K562 (cell line): ENCODE measurements at regions not wholly inside any gene's neighbourhood (a gene's known extent, or its start where the extent isn't known, plus 50 kb on each side); places are given as distances from the start of the nearest gene placed in this dataset.
A peak's percentile ranks its signal among the peaks of the same experiment; 100 is the strongest.

Experiments
- BRD4 ChIP-seq: fragments of 200-600 bp; sonication (generic); IDR thresholded peaks from 2 replicates; pipeline ENCODE4 v1.6.1; 2017; ENCODE audit warnings: inconsistent platforms
- CTCF ChIP-seq, 3 experiments: IDR thresholded peaks in 2 of 3; conservative IDR thresholded peaks in 1 of 3; 2 replicates each; pipeline ENCODE4 v1.5.1; 2011 to 2012; ENCODE audit warnings: low read length in 3 of 3, mild to moderate bottlenecking in 3 of 3, control low read depth in 2 of 3, improper control_type of control experiment in 1 of 3, inconsistent platforms in 1 of 3, low read depth in 1 of 3, mixed read lengths in 1 of 3, moderate library complexity in 1 of 3; ENCODE audit not compliant: insufficient read depth in 2 of 3
- HINFP ChIP-seq: fragments of 450-650 bp; conservative IDR thresholded peaks from 2 replicates; pipeline ENCODE4 v1.6.1; 2016; ENCODE audit warnings: missing genetic modification characterization, low read depth, mild to moderate bottlenecking, control low read depth, missing compliant biosample characterization
- MYBL2 ChIP-seq, 2 experiments: fragments of 450-650 bp in 1 of 2; sonication (generic) in 1 of 2; formaldehyde crosslinking in 1 of 2; IDR thresholded peaks; 2 replicates each; pipeline versions ENCODE4 v1.6.1 to v1.8.1; 2017 to 2022; ENCODE audit warnings: borderline replicate concordance in 1 of 2, inconsistent platforms in 1 of 2, low read depth in 1 of 2, mild to moderate bottlenecking in 1 of 2, missing genetic modification reagents in 1 of 2, moderate library complexity in 1 of 2
- NCOA1 ChIP-seq: fragments of 450-650 bp; IDR thresholded peaks from 2 replicates; pipeline ENCODE4 v1.6.1; 2016; ENCODE audit warnings: low read depth
- PRPF4 ChIP-seq: fragments of 200-400 bp; formaldehyde crosslinking; IDR thresholded peaks from one replicate; pipeline ENCODE4 v1.6.1; 2017; ENCODE audit warnings: low read length, low read depth, mild to moderate bottlenecking; ENCODE audit not compliant: insufficient read depth, poor library complexity, severe bottlenecking
- RERE ChIP-seq: sonication (generic); formaldehyde crosslinking; IDR thresholded peaks from 2 replicates; pipeline ENCODE4 v1.8.0; 2023; ENCODE audit warnings: missing genetic modification reagents, mild to moderate bottlenecking, borderline replicate concordance
- TCF3 ChIP-seq: sonication (generic); formaldehyde crosslinking; IDR thresholded peaks from 2 replicates; pipeline ENCODE4 v1.4.0; 2020; ENCODE audit warnings: mild to moderate bottlenecking, missing genetic modification reagents
- THAP12 ChIP-seq: fragments of 250-450 bp; sonication (Bioruptor Pico); IDR thresholded peaks from 2 replicates; pipeline ENCODE4 v1.9.0; 2021; ENCODE audit warnings: mild to moderate bottlenecking, inconsistent platforms
- THRAP3 ChIP-seq: fragments of 450-650 bp; IDR thresholded peaks from 2 replicates; pipeline ENCODE4 v1.6.1; 2016; ENCODE audit warnings: mild to moderate bottlenecking, inconsistent platforms, borderline replicate concordance
- USF1 ChIP-seq: sonication (generic); formaldehyde crosslinking; IDR thresholded peaks from 2 replicates; pipeline ENCODE4 v1.9.0; 2022; ENCODE audit warnings: mild to moderate bottlenecking, missing genetic modification reagents
- ZEB2 ChIP-seq: fragments of 450-650 bp; IDR thresholded peaks from 2 replicates; pipeline ENCODE4 v1.6.1; 2016
- ZNF217 ChIP-seq: sonication (generic); formaldehyde crosslinking; IDR thresholded peaks from 2 replicates; pipeline ENCODE4 v1.8.0; 2022; ENCODE audit warnings: mild to moderate bottlenecking, missing genetic modification reagents
- ZSCAN32 ChIP-seq: fragments of 450-650 bp; formaldehyde crosslinking; IDR thresholded peaks from 2 replicates; pipeline ENCODE4 v1.4.0; 2020; ENCODE audit warnings: mild to moderate bottlenecking, moderate library complexity

- TF ChIP-seq THAP12 (CRISPR knock-in tag) (no peak; the same call in 1 of the 2 replicates), THRAP3 (no peak), ZSCAN32 (no peak), MYBL2 (IDR thresholded peaks at IDR 0.05; ENCODE audit: low read depth) (no peak), MYBL2 (CRISPR knock-in tag; IDR thresholded peaks at IDR 0.05; ENCODE audit: borderline replicate concordance) (no peak), TCF3 (CRISPR knock-in tag) (peak; percentile 32; the same call in 1 of the 2 replicates), CTCF (IDR thresholded peaks at IDR 0.05 in 2 of 3, conservative IDR thresholded peaks at IDR 0.05 in 1 of 3; ENCODE audit: insufficient read depth in 2 of 3, low read depth in 1 of 3, low read length in 3 of 3) (peak; percentile 83 to 96 (median 95)), NCOA1 (no peak), ZNF217 (CRISPR knock-in tag) (no peak), RERE (CRISPR knock-in tag) (no peak), USF1 (CRISPR knock-in tag) (peak; percentile 35), ZEB2 (no peak), BRD4 (no peak), HINFP (tag) (no peak), PRPF4 (no peak)
These were observed 219.3 kb upstream of the GSE1 start (continued) for GRCh38 chr16:85393674-85394451.
